Esophagus squamous epithelium (tissue), 4 donors: ENCODE measurements at regions not wholly inside any gene's neighbourhood (a gene's known extent, or its start where the extent isn't known, plus 50 kb on each side); places are given as distances from the start of the nearest gene placed in this dataset.

Experiments used
- CTCF ChIP-seq, 6 experiments: fragments of 450-650 bp in 4 of 6; fragments of 200-600 bp in 2 of 6; sonication (generic) in 2 of 6; IDR thresholded peaks; one replicate each; pipeline ENCODE4 v1.5.1; 2016 to 2019; ENCODE audit warnings: antibody characterized with exemption in 6 of 6, mild to moderate bottlenecking in 4 of 6, moderate library complexity in 4 of 6
- POLR2A ChIP-seq, 4 donors: fragments of 450-650 bp; IDR thresholded peaks; one replicate each; pipeline ENCODE4 v1.6.1; 2017; ENCODE audit warnings: antibody characterized with exemption in 4 of 4, mild to moderate bottlenecking in 4 of 4, moderate library complexity in 3 of 4

DNA sequence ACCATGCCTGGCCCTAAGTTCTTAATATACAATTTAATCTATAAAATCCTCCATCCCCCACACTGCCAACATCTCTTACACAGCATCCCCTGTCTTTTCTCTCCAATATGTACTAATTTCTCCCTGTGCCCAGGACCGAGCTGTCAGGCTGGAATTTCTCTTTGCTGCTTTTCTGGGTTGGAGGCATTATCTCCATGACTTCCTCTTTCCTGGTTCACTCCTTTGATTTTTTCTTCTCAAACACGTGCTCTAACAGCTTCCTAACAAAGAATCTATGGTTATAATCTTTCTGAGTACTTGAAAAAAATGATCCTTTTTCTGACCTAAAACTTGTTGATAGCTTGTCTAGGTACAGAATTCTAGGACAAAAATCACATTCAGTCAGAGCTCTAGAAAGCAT is 112.8 kb downstream of the C1D start:
- no peak for TF ChIP-seq CTCF (IDR thresholded peaks at IDR 0.05)
- no peak for TF ChIP-seq POLR2A (IDR thresholded peaks at IDR 0.05)
